WTC11 (cell line): ENCODE measurements at regions not wholly inside any gene's neighbourhood (a gene's known extent, or its start where the extent isn't known, plus 50 kb on each side); places are given as distances from the start of the nearest gene placed in this dataset.

Experiments used
- ATAC-seq: fragments of 200-7000 bp; cut with Tn5 transposase; 2 replicates; pipeline ENCODE4 v1.10.0; 2021; ENCODE audit warnings: mild to moderate bottlenecking, moderate library complexity
- CTCF ChIA-PET: fragments of 300-600 bp; sonication (Branson Sonifier 250); formaldehyde crosslinking; loops from one replicate; lab custom pipeline; 2021; ENCODE audit warnings: antibody characterized with exemption; lab: Charles Lee
- POLR2A ChIA-PET: fragments of 350-600 bp; sonication (Branson Sonifier 250); formaldehyde crosslinking; loops from one replicate; lab custom pipeline; 2021; ENCODE audit warnings: antibody characterized with exemption; lab: Charles Lee
- DNase-seq: peaks from one replicate; pipeline ENCODE4 v3.0.0; 2021; ENCODE audit warnings: low spot score
- H3K27ac Mint-ChIP-seq: 2 replicates; pipeline ENCODE4 v1.8.0; 2021; ENCODE audit warnings: mixed read lengths
- H3K27me3 Mint-ChIP-seq: 2 replicates; pipeline ENCODE4 v1.8.0; 2021; ENCODE audit warnings: low read depth, mild to moderate bottlenecking, moderate library complexity, mixed read lengths
- H3K36me3 Mint-ChIP-seq: 2 replicates; pipeline ENCODE4 v1.8.0; 2021; ENCODE audit warnings: mixed read lengths
- H3K4me1 Mint-ChIP-seq: 2 replicates; pipeline ENCODE4 v1.8.0; 2022; ENCODE audit warnings: mixed read lengths
- H3K4me3 Mint-ChIP-seq: 2 replicates; pipeline ENCODE4 v1.8.0; 2021; ENCODE audit warnings: mild to moderate bottlenecking, moderate library complexity, mixed read lengths
- H3K9me3 Mint-ChIP-seq: 2 replicates; pipeline ENCODE4 v1.8.0; 2021; ENCODE audit warnings: mixed read lengths
- ATF1 ChIP-seq: sonication (generic); formaldehyde crosslinking; IDR thresholded peaks from 2 replicates; pipeline ENCODE4 v1.8.1; 2023; ENCODE audit warnings: mild to moderate bottlenecking, moderate library complexity, missing genetic modification reagents
- ATF6 ChIP-seq: sonication (generic); formaldehyde crosslinking; IDR thresholded peaks from 2 replicates; pipeline ENCODE4 v1.8.1; 2023; ENCODE audit warnings: mild to moderate bottlenecking, missing genetic modification reagents
- CREM ChIP-seq: sonication (generic); formaldehyde crosslinking; IDR thresholded peaks from 2 replicates; pipeline ENCODE4 v1.8.1; 2022; ENCODE audit warnings: mild to moderate bottlenecking, missing genetic modification reagents, moderate library complexity
- FOXK1 ChIP-seq: sonication (generic); formaldehyde crosslinking; IDR thresholded peaks from 2 replicates; pipeline ENCODE4 v1.8.0; 2022; ENCODE audit warnings: mild to moderate bottlenecking, moderate library complexity, missing genetic modification reagents
- FOXP4 ChIP-seq: sonication (generic); formaldehyde crosslinking; IDR thresholded peaks from 2 replicates; pipeline ENCODE4 v1.8.0; 2022; ENCODE audit warnings: mild to moderate bottlenecking, missing genetic modification reagents
- GRHL2 ChIP-seq: fragments of 250-450 bp; sonication (Bioruptor Pico); IDR thresholded peaks from 2 replicates; pipeline ENCODE4 v1.8.0; 2022; ENCODE audit warnings: mild to moderate bottlenecking, moderate library complexity; ENCODE audit not compliant: insufficient replicate concordance, severe bottlenecking
- HMGXB4 ChIP-seq: sonication (generic); formaldehyde crosslinking; IDR thresholded peaks from 2 replicates; pipeline ENCODE4 v1.8.1; 2023; ENCODE audit warnings: mild to moderate bottlenecking, moderate library complexity, missing genetic modification reagents
- IRF1 ChIP-seq: sonication (generic); formaldehyde crosslinking; IDR thresholded peaks from 2 replicates; pipeline ENCODE4 v1.8.0; 2023; ENCODE audit warnings: missing genetic modification reagents
- MXD4 ChIP-seq: fragments of 250-450 bp; sonication (Bioruptor Pico); IDR thresholded peaks from 2 replicates; pipeline ENCODE4 v1.8.0; 2021; ENCODE audit warnings: mild to moderate bottlenecking, moderate library complexity, borderline replicate concordance
- NR3C1 ChIP-seq: sonication (generic); formaldehyde crosslinking; conservative IDR thresholded peaks from 2 replicates; pipeline ENCODE4 v1.8.1; 2023; ENCODE audit warnings: low read depth, mild to moderate bottlenecking, missing genetic modification reagents
- OVOL2 ChIP-seq: fragments of 250-450 bp; sonication (Bioruptor Pico); IDR thresholded peaks from 2 replicates; pipeline ENCODE4 v1.9.0; 2021; ENCODE audit warnings: mild to moderate bottlenecking, borderline replicate concordance
- PRDM15 ChIP-seq: sonication (generic); formaldehyde crosslinking; IDR thresholded peaks from 2 replicates; pipeline ENCODE4 v1.8.0; 2022; ENCODE audit warnings: missing genetic modification reagents
- PREB ChIP-seq: sonication (generic); formaldehyde crosslinking; IDR thresholded peaks from 2 replicates; pipeline ENCODE4 v1.8.1; 2022; ENCODE audit warnings: mild to moderate bottlenecking, missing genetic modification reagents, moderate library complexity, borderline replicate concordance
- SMAD4 ChIP-seq: sonication (generic); formaldehyde crosslinking; IDR thresholded peaks from 2 replicates; pipeline ENCODE4 v1.8.0; 2022; ENCODE audit warnings: mild to moderate bottlenecking, missing genetic modification reagents
- USF2 ChIP-seq: sonication (generic); formaldehyde crosslinking; IDR thresholded peaks from 2 replicates; pipeline ENCODE4 v1.8.1; 2023; ENCODE audit warnings: mild to moderate bottlenecking, missing genetic modification reagents, moderate library complexity
- ZBTB43 ChIP-seq: sonication (generic); formaldehyde crosslinking; IDR thresholded peaks from 2 replicates; pipeline ENCODE4 v1.8.1; 2023; ENCODE audit warnings: mild to moderate bottlenecking, missing genetic modification reagents
- ZMAT4 ChIP-seq: fragments of 250-450 bp; sonication (Bioruptor Pico); IDR thresholded peaks from 2 replicates; pipeline ENCODE4 v1.9.0; 2021; ENCODE audit warnings: mild to moderate bottlenecking

- TF ChIP-seq CREM (CRISPR knock-in tag): no peak
- TF ChIP-seq USF2: no peak
- TF ChIP-seq, all 79 proteins: peak for 0
- H3K27ac Mint-ChIP-seq: no peak overlapping the region
These were observed 315.1 kb downstream of the EPHA7 start for GRCh38 chr6:93104195-93104817.

GRCh38 chr6:93088621-93089501, 330.5 kb downstream of the EPHA7 start:
- Mint-ChIP-seq H3K27me3 (no peaks in the 10 kb centered on the region; the same call in 1 of the 2 replicates), H3K4me1 (peaks cover 43% of the 10 kb centered on the region), H3K36me3 (no peaks in the 10 kb centered on the region), H3K27ac (no peak overlapping the region), H3K9me3 (no peaks in the 10 kb centered on the region), H3K4me3 (no peak overlapping the region)
- peak; percentile 24; the same call in 1 of the 2 replicates for ATAC-seq
- ChIA-PET POLR2A (no interaction called here), CTCF (interaction anchor here (1.4 kb wide), 1 partner anchor 14 kb away, joined by 3 read pairs; no protein-coding TSS in a partner anchor)
- DNase-seq: no peak
- TF ChIP-seq NR3C1 (CRISPR knock-in tag) (no peak), ATF1 (CRISPR knock-in tag) (no peak), HMGXB4 (CRISPR knock-in tag) (no peak), ZMAT4 (CRISPR knock-in tag) (no peak), OVOL2 (no peak), SMAD4 (CRISPR knock-in tag) (no peak), CREM (CRISPR knock-in tag) (no peak), PRDM15 (CRISPR knock-in tag) (no peak), GRHL2 (CRISPR knock-in tag) (no peak), IRF1 (no peak), FOXK1 (CRISPR knock-in tag) (no peak), PREB (CRISPR knock-in tag) (no peak), FOXP4 (CRISPR knock-in tag) (no peak), MXD4 (CRISPR knock-in tag) (no peak), ATF6 (CRISPR knock-in tag) (no peak), ZBTB43 (CRISPR knock-in tag) (no peak)

More at GRCh38 chr6:93104195-93104817, 315.1 kb downstream of the EPHA7 start:
- peaks cover 16% of the 10 kb centered on the region for H3K9me3 Mint-ChIP-seq
- ChIA-PET CTCF (no interaction called here), POLR2A (no interaction called here)
- no peak for ATAC-seq
- H3K4me1 Mint-ChIP-seq: peaks cover 18% of the 10 kb centered on the region
- DNase-seq: no peak
- no peak overlapping the region for H3K4me3 Mint-ChIP-seq
- no peaks in the 10 kb centered on the region for H3K27me3 Mint-ChIP-seq
- no peaks in the 10 kb centered on the region for H3K36me3 Mint-ChIP-seq
